HepG2 (cell line): ENCODE measurements at regions not wholly inside any gene's neighbourhood (a gene's known extent, or its start where the extent isn't known, plus 50 kb on each side); places are given as distances from the start of the nearest gene placed in this dataset.

Experiments used
- ATAC-seq: fragments of 200-7000 bp; cut with Tn5 transposase; 3 replicates; pipeline ENCODE4 v1.9.1; 2020; ENCODE audit warnings: mild to moderate bottlenecking, moderate library complexity
- BruUV-seq: library from RNA; stranded (reverse); fragments of 400-500 nt; replicated peaks from 2 replicates; lab custom pipeline; 2021; lab: Mats Ljungman, UMichigan
- CTCF ChIA-PET: fragments of 300-600 bp; formaldehyde crosslinking; extraction: SDS; loops from one replicate; lab custom pipeline; 2021; ENCODE audit warnings: low total read pairs, inconsistent platforms, low intra/inter-chr PET ratio; lab: Yijun Ruan, JAX
- POLR2A ChIA-PET: fragments of 350-600 bp; sonication (Branson Sonifier 250); formaldehyde crosslinking; loops from one replicate; lab custom pipeline; 2020; ENCODE audit warnings: antibody characterized with exemption, inconsistent platforms; lab: Yijun Ruan, JAX
- DNase-seq: peaks from one replicate; pipeline ENCODE4 v3.0.0-alpha.2; 2015; ENCODE audit warnings: low spot score
- FAIRE-seq: peaks from 3 replicates; lab custom pipeline; 2011; peaks lifted over from hg19 to GRCh38; lab: Jason Lieb, UNC
- H2AFZ ChIP-seq: one replicate; pipeline ENCODE4 v1.6.1; 2011; ENCODE audit warnings: low read length, inconsistent platforms
- H3K27ac ChIP-seq: fragments of 300-600 bp; 3 replicates; pipeline ENCODE4 v1.8.0; 2011; ENCODE audit warnings: mixed run types, mild to moderate bottlenecking, mixed read lengths, low read length, inconsistent platforms; ENCODE audit not compliant: insufficient read depth; ENCODE audit errors: extremely low read length
- H3K27me3 ChIP-seq, 2 experiments: fragments of 200-600 bp in 1 of 2; 2 replicates in 1 of 2; 3 replicates in 1 of 2; pipeline versions ENCODE4 v1.6.0 to v1.8.0; 2011; ENCODE audit warnings: low read length in 2 of 2, mild to moderate bottlenecking in 2 of 2, moderate library complexity in 2 of 2, inconsistent platforms in 1 of 2; ENCODE audit not compliant: insufficient read depth in 2 of 2, control insufficient read depth in 1 of 2
- H3K36me3 ChIP-seq, 2 experiments: fragments of 200-600 bp in 1 of 2; replicated peaks in 1 of 2; 2 replicates in 1 of 2; 3 replicates in 1 of 2; pipeline versions ENCODE4 v1.5.1 to v1.8.0; 2011; ENCODE audit warnings: low read length in 2 of 2, inconsistent platforms in 1 of 2; ENCODE audit not compliant: insufficient read depth in 2 of 2, control insufficient read depth in 1 of 2
- H3K4me1 ChIP-seq: 2 replicates; pipeline ENCODE4 v1.5.1; 2012; ENCODE audit warnings: low read length, inconsistent platforms; ENCODE audit not compliant: insufficient read depth
- H3K4me2 ChIP-seq: 2 replicates; pipeline ENCODE4 v1.6.0; 2011; ENCODE audit warnings: low read depth, low read length, inconsistent platforms
- H3K4me3 ChIP-seq, 3 experiments: fragments of 200-600 bp in 1 of 3; sonication (generic), shearing (Covaris generic) in 1 of 3; replicated peaks in 1 of 3; 2 replicates each; pipeline ENCODE4 v1.5.1; 2011 to 2016; ENCODE audit warnings: low read length in 3 of 3, inconsistent platforms in 2 of 3, low read depth in 2 of 3, mild to moderate bottlenecking in 2 of 3, control low read depth in 1 of 3, mixed read lengths in 1 of 3; ENCODE audit not compliant: insufficient read depth in 1 of 3
- H3K79me2 ChIP-seq: one replicate; pipeline ENCODE4 v1.6.1; 2011; ENCODE audit warnings: low read length, inconsistent platforms; ENCODE audit not compliant: insufficient read depth
- H3K9ac ChIP-seq: 2 replicates; pipeline ENCODE4 v1.6.0; 2011; ENCODE audit warnings: mild to moderate bottlenecking, low read depth, low read length, inconsistent platforms; ENCODE audit not compliant: insufficient read depth
- H3K9me3 ChIP-seq: 2 replicates; pipeline ENCODE4 v1.5.1; 2012; ENCODE audit warnings: mild to moderate bottlenecking, low read length
- H4K20me1 ChIP-seq: 2 replicates; pipeline ENCODE4 v1.6.0; 2011; ENCODE audit warnings: inconsistent platforms, mild to moderate bottlenecking, low read length, moderate library complexity; ENCODE audit not compliant: insufficient read depth
- CREB1 ChIP-seq, 2 experiments: fragments of 450-650 bp in 1 of 2; IDR thresholded peaks; 2 replicates each; pipeline ENCODE4 v1.6.1; 2016 to 2017; ENCODE audit warnings: control low read depth in 1 of 2, mild to moderate bottlenecking in 1 of 2, missing compliant biosample characterization in 1 of 2, missing genetic modification characterization in 1 of 2
- FOXP1 ChIP-seq, 2 experiments: fragments of 450-650 bp in 1 of 2; IDR thresholded peaks; 2 replicates each; pipeline ENCODE4 v1.6.1; 2017 to 2018; ENCODE audit warnings: antibody characterized with exemption in 1 of 2
- MAFF ChIP-seq: IDR thresholded peaks from 2 replicates; pipeline ENCODE4 v1.6.1; 2011; ENCODE audit warnings: low read depth, low read length, improper control_type of control experiment
- MAFK ChIP-seq, 2 experiments: IDR thresholded peaks in 1 of 2; conservative IDR thresholded peaks in 1 of 2; 2 replicates each; pipeline ENCODE4 v1.6.1; 2011; ENCODE audit warnings: improper control_type of control experiment in 2 of 2, low read length in 2 of 2
- NFKBIZ ChIP-seq: IDR thresholded peaks from 2 replicates; pipeline ENCODE4 v1.6.1; 2018; ENCODE audit warnings: missing genetic modification reagents, missing compliant biosample characterization
- PHF21A ChIP-seq: sonication (generic); formaldehyde crosslinking; IDR thresholded peaks from 2 replicates; pipeline ENCODE4 v1.5.0; 2020; ENCODE audit warnings: mild to moderate bottlenecking, missing genetic modification reagents
- RCOR2 ChIP-seq: IDR thresholded peaks from 2 replicates; pipeline ENCODE4 v1.6.1; 2016; ENCODE audit warnings: missing biosample characterization, missing genetic modification reagents
- ZNF224 ChIP-seq: sonication (generic); formaldehyde crosslinking; IDR thresholded peaks from 2 replicates; pipeline ENCODE4 v1.5.0; 2020; ENCODE audit warnings: mild to moderate bottlenecking, missing genetic modification reagents
- ZNF33B ChIP-seq: sonication (generic); formaldehyde crosslinking; IDR thresholded peaks from 2 replicates; pipeline ENCODE4 v1.5.1; 2020; ENCODE audit warnings: mild to moderate bottlenecking, missing genetic modification reagents
- ZNF563 ChIP-seq: sonication (generic); formaldehyde crosslinking; IDR thresholded peaks from 2 replicates; pipeline ENCODE4 v1.8.0; 2022; ENCODE audit warnings: mild to moderate bottlenecking, moderate library complexity, missing genetic modification reagents
- WGBS: methylation state at CpG from one replicate; pipeline ENCODE4 v1.1.6; 2017; ENCODE audit warnings: low lambda C conversion rate; 5-methylcytosine and 5-hydroxymethylcytosine counted together
- in situ Hi-C: cut with HindIII; loops from 2 replicates; pipeline ENCODE4 v1.10.0; 2017; ENCODE audit warnings: low pct_unique_long_range_greater_than_20kb; ENCODE audit not compliant: extremely low pct_ligation_motif_present
- intact Hi-C: fragments of 100-400 bp; cut with micrococcal nuclease; formaldehyde crosslinking; loops from one replicate; pipeline ENCODE4 v1.10.0; 2022; ENCODE audit not compliant: unreplicated experiment
- TF ChIP-seq, protein P1 (sequence below): sonication (generic); formaldehyde crosslinking; IDR thresholded peaks from 2 replicates; pipeline ENCODE4 v1.5.1; 2020; ENCODE audit warnings: missing genetic modification reagents, mild to moderate bottlenecking, borderline replicate concordance
- TF ChIP-seq, protein P2 (sequence below): sonication (generic); formaldehyde crosslinking; IDR thresholded peaks from 2 replicates; pipeline ENCODE4 v1.5.0; 2020; ENCODE audit warnings: missing genetic modification reagents
- TF ChIP-seq, protein P3 (sequence below): sonication (generic); formaldehyde crosslinking; IDR thresholded peaks from 2 replicates; pipeline ENCODE4 v1.4.0; 2020; ENCODE audit warnings: missing genetic modification reagents, borderline replicate concordance

GRCh38 chr2:35255826-35256225 is 1099.8 kb upstream of the CRIM1 start (continued):
- TF ChIP-seq RCOR2 (CRISPR knock-in tag) (no peak), PHF21A (CRISPR knock-in tag) (no peak), ZNF33B (CRISPR knock-in tag) (no peak), FOXP1 (IDR thresholded peaks at IDR 0.05) (no peak), FOXP1 (CRISPR knock-in tag; IDR thresholded peaks at IDR 0.05) (no peak), ZNF563 (no peak), NFKBIZ (no peak)
- TF ChIP-seq, protein P1, sequence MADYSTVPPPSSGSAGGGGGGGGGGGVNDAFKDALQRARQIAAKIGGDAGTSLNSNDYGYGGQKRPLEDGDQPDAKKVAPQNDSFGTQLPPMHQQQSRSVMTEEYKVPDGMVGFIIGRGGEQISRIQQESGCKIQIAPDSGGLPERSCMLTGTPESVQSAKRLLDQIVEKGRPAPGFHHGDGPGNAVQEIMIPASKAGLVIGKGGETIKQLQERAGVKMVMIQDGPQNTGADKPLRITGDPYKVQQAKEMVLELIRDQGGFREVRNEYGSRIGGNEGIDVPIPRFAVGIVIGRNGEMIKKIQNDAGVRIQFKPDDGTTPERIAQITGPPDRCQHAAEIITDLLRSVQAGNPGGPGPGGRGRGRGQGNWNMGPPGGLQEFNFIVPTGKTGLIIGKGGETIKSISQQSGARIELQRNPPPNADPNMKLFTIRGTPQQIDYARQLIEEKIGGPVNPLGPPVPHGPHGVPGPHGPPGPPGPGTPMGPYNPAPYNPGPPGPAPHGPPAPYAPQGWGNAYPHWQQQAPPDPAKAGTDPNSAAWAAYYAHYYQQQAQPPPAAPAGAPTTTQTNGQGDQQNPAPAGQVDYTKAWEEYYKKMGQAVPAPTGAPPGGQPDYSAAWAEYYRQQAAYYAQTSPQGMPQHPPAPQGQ (CRISPR knock-in tag), result no peak

DNA sequence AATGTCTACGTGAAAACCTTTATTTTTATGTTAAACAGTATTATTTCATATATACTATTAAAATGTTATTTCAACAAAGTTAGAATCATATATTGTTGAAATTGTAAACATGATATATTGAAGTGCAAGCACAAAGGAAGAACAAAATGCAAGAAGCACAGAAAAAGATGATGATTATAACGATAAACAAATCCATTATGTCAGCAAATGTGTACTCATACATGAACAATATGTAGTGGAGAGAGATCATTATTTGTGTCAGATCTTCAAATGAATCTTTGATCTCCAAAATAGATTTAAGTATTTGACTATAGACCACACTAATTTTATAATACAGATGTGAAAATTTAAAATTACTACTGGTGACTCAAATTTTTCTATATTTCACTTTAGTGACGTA is 1104.4 kb upstream of the CRIM1 start:
- no peak overlapping the region for H3K27ac ChIP-seq
- no peak for DNase-seq

More for the DNA sequence above, 1104.4 kb upstream of the CRIM1 start:
- Histone ChIP-seq H2AFZ (no peak overlapping the region), H3K4me2 (no peak overlapping the region), H3K9me3 (peaks cover 61% of the 10 kb centered on the region), H3K27me3 (no peaks in the 10 kb centered on the region), H4K20me1 (no peaks in the 10 kb centered on the region), H3K79me2 (no peaks in the 10 kb centered on the region), H3K4me1 (no peaks in the 10 kb centered on the region), H3K9ac (no peak overlapping the region), H3K36me3 (no peaks in the 10 kb centered on the region), H3K4me3 (no peak overlapping the region)
- ATAC-seq (no peak), FAIRE-seq (no peak)
- in situ Hi-C loops (no loop called here), intact Hi-C loops (no loop called here)
- 2% methylated on average over 3 of the region's 3 CpGs for WGBS
- ChIA-PET POLR2A (no interaction called here), CTCF (no interaction called here)
- BruUV-seq, result no TSS peak
- TF ChIP-seq, protein P2, sequence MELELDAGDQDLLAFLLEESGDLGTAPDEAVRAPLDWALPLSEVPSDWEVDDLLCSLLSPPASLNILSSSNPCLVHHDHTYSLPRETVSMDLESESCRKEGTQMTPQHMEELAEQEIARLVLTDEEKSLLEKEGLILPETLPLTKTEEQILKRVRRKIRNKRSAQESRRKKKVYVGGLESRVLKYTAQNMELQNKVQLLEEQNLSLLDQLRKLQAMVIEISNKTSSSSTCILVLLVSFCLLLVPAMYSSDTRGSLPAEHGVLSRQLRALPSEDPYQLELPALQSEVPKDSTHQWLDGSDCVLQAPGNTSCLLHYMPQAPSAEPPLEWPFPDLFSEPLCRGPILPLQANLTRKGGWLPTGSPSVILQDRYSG (CRISPR knock-in tag), result no peak
- no peak for TF ChIP-seq ZNF224
- TF ChIP-seq, protein P3, sequence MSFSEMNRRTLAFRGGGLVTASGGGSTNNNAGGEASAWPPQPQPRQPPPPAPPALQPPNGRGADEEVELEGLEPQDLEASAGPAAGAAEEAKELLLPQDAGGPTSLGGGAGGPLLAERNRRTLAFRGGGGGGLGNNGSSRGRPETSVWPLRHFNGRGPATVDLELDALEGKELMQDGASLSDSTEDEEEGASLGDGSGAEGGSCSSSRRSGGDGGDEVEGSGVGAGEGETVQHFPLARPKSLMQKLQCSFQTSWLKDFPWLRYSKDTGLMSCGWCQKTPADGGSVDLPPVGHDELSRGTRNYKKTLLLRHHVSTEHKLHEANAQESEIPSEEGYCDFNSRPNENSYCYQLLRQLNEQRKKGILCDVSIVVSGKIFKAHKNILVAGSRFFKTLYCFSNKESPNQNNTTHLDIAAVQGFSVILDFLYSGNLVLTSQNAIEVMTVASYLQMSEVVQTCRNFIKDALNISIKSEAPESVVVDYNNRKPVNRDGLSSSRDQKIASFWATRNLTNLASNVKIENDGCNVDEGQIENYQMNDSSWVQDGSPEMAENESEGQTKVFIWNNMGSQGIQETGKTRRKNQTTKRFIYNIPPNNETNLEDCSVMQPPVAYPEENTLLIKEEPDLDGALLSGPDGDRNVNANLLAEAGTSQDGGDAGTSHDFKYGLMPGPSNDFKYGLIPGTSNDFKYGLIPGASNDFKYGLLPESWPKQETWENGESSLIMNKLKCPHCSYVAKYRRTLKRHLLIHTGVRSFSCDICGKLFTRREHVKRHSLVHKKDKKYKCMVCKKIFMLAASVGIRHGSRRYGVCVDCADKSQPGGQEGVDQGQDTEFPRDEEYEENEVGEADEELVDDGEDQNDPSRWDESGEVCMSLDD (CRISPR knock-in tag), result no peak
- TF ChIP-seq CREB1 (IDR thresholded peaks at IDR 0.05), result peak; percentile 68; the same call in 1 of the 2 replicates
- TF ChIP-seq CREB1 (CRISPR knock-in tag; IDR thresholded peaks at IDR 0.05), result no peak
- TF ChIP-seq MAFK (conservative IDR thresholded peaks at IDR 0.05 in 1 of 2, IDR thresholded peaks at IDR 0.05 in 1 of 2; ENCODE audit: low read length in 2 of 2), result peak; percentile 67 to 88
- TF ChIP-seq MAFF, result peak; percentile 79
